GM12878 (cell line): ENCODE measurements at regions not wholly inside any gene's neighbourhood (a gene's known extent, or its start where the extent isn't known, plus 50 kb on each side); places are given as distances from the start of the nearest gene placed in this dataset.

Experiments
- ATAC-seq: fragments of 200-7000 bp; cut with Tn5 transposase; 3 replicates; pipeline ENCODE4 v1.9.1; 2020; ENCODE audit warnings: mild to moderate bottlenecking, moderate library complexity
- BruUV-seq: library from RNA; stranded (reverse); fragments of 400-500 nt; replicated peaks from 2 replicates; lab custom pipeline; 2021; lab: Mats Ljungman, UMichigan
- CTCF ChIA-PET: fragments of 300-600 bp; sonication (Branson Sonifier 250); formaldehyde crosslinking; extraction: SDS; loops from one replicate; lab custom pipeline; 2021; ENCODE audit warnings: inconsistent platforms; lab: Yijun Ruan, JAX
- POLR2A ChIA-PET: fragments of 350-600 bp; formaldehyde crosslinking; extraction: SDS; loops from one replicate; lab custom pipeline; 2021; ENCODE audit warnings: inconsistent platforms; lab: Charles Lee
- RAD21 ChIA-PET: fragments of 300-600 bp; sonication (Branson Sonifier 250); formaldehyde crosslinking; loops from one replicate; lab custom pipeline; 2023; ENCODE audit warnings: antibody characterized with exemption; ENCODE audit not compliant: unreplicated experiment; lab: Charles Lee
- SMC1A ChIA-PET: fragments of 300-600 bp; sonication (Branson Sonifier 250); formaldehyde crosslinking; loops from one replicate; lab custom pipeline; 2023; ENCODE audit not compliant: unreplicated experiment, uncharacterized antibody; lab: Charles Lee
- DNase-seq: peaks from one replicate; pipeline ENCODE4 v3.0.0-alpha.2; 2011; ENCODE audit warnings: low read depth, low spot score
- FAIRE-seq: peaks from 3 replicates; lab custom pipeline; 2011; peaks lifted over from hg19 to GRCh38; lab: Jason Lieb, UNC
- H2AFZ ChIP-seq: 2 replicates; pipeline ENCODE4 v1.6.0; 2011; ENCODE audit warnings: low read depth, low read length, control low read depth; ENCODE audit not compliant: control insufficient read depth
- H3K27ac ChIP-seq: 2 replicates; pipeline ENCODE4 v1.5.1; 2011; ENCODE audit warnings: control low read depth; ENCODE audit not compliant: control insufficient read depth, insufficient read depth
- H3K27me3 ChIP-seq, 2 experiments: replicated peaks in 1 of 2; 2 replicates each; pipeline versions ENCODE4 v1.6.0 to v1.6.1; 2011; ENCODE audit warnings: low read length in 1 of 2; ENCODE audit not compliant: control insufficient read depth in 2 of 2, insufficient read depth in 2 of 2
- H3K36me3 ChIP-seq, 2 experiments: 2 replicates each; pipeline ENCODE4 v1.5.1; 2011; ENCODE audit warnings: low read length in 1 of 2; ENCODE audit not compliant: control insufficient read depth in 2 of 2, insufficient read depth in 2 of 2
- H3K4me1 ChIP-seq: 2 replicates; pipeline ENCODE4 v1.6.1; 2011; ENCODE audit warnings: mild to moderate bottlenecking, low read length, moderate library complexity, mixed read lengths; ENCODE audit not compliant: control insufficient read depth, insufficient read depth
- H3K4me2 ChIP-seq: 2 replicates; pipeline ENCODE4 v1.6.0; 2011; ENCODE audit warnings: control low read depth; ENCODE audit not compliant: control insufficient read depth, insufficient read depth
- H3K4me3 ChIP-seq: fragments of 200-600 bp; sonication (generic); 2 replicates; pipeline ENCODE4 v1.5.1; 2016
- H3K79me2 ChIP-seq: 2 replicates; pipeline ENCODE4 v1.6.0; 2011; ENCODE audit warnings: low read length; ENCODE audit not compliant: control insufficient read depth, insufficient read depth
- H3K9ac ChIP-seq: 2 replicates; pipeline ENCODE4 v1.8.0; 2011; ENCODE audit warnings: low read length, control low read depth, mixed read lengths; ENCODE audit not compliant: control insufficient read depth, insufficient read depth
- H3K9me3 ChIP-seq: replicated peaks from 3 replicates; pipeline ENCODE4 v1.5.1; 2011; ENCODE audit warnings: mild to moderate bottlenecking, low read length; ENCODE audit not compliant: control insufficient read depth, insufficient read depth
- H4K20me1 ChIP-seq: 2 replicates; pipeline ENCODE4 v1.6.0; 2011; ENCODE audit not compliant: control insufficient read depth, insufficient read depth
- KAT2A ChIP-seq: conservative IDR thresholded peaks from 2 replicates; pipeline ENCODE4 v1.6.1; 2011; ENCODE audit warnings: low read depth, low read length; ENCODE audit not compliant: control insufficient read depth
- MLLT1 ChIP-seq: fragments of 450-650 bp; IDR thresholded peaks from 2 replicates; pipeline ENCODE4 v1.6.1; 2016; ENCODE audit warnings: mild to moderate bottlenecking
- MYB ChIP-seq: fragments of 150-350 bp; IDR thresholded peaks from 2 replicates; pipeline ENCODE4 v1.6.1; 2014; ENCODE audit warnings: mild to moderate bottlenecking, low read depth, low read length, borderline replicate concordance
- PAX8 ChIP-seq: fragments of 450-650 bp; IDR thresholded peaks from 2 replicates; pipeline ENCODE4 v1.6.1; 2017; ENCODE audit warnings: mild to moderate bottlenecking, moderate library complexity
- PRDM15 ChIP-seq: fragments of 450-650 bp; formaldehyde crosslinking; IDR thresholded peaks from 2 replicates; pipeline ENCODE4 v1.4.0; 2020; ENCODE audit warnings: mild to moderate bottlenecking, moderate library complexity
- RBBP5 ChIP-seq: fragments of 200-600 bp; sonication (generic); conservative IDR thresholded peaks from 2 replicates; pipeline ENCODE4 v1.6.1; 2016
- SMARCA5 ChIP-seq: fragments of 450-650 bp; IDR thresholded peaks from 2 replicates; pipeline ENCODE4 v1.6.1; 2017; ENCODE audit warnings: mild to moderate bottlenecking
- TCF7 ChIP-seq: IDR thresholded peaks from 2 replicates; pipeline ENCODE4 v1.6.1; 2014; ENCODE audit warnings: antibody characterized with exemption, borderline replicate concordance
- WRNIP1 ChIP-seq: IDR thresholded peaks from 2 replicates; pipeline ENCODE4 v1.6.1; 2011; ENCODE audit warnings: low read depth, low read length, improper control_type of control experiment, borderline replicate concordance
- ZBTB33 ChIP-seq: fragments of 450-650 bp; IDR thresholded peaks from 2 replicates; pipeline ENCODE4 v1.6.1; 2017; ENCODE audit warnings: mild to moderate bottlenecking
- ZBTB4 ChIP-seq: fragments of 450-650 bp; formaldehyde crosslinking; IDR thresholded peaks from 2 replicates; pipeline ENCODE4 v1.4.0; 2022; ENCODE audit warnings: mild to moderate bottlenecking, moderate library complexity
- WGBS: methylation state at CpG from one replicate; pipeline ENCODE4 v1.1.6; 2016; ENCODE audit warnings: low lambda C conversion rate; ENCODE audit not compliant: insufficient replicate concordance, insufficient coverage; ENCODE audit errors: missing lambda C conversion rate; 5-methylcytosine and 5-hydroxymethylcytosine counted together
- in situ Hi-C: fragments of 300-500 bp; cut with MboI; formaldehyde crosslinking; loops from 9 replicates; pipeline ENCODE4 v1.14.3; 2018; ENCODE audit warnings: mixed read lengths
- intact Hi-C: fragments of 100-400 bp; cut with micrococcal nuclease; formaldehyde crosslinking; loops from one replicate; pipeline ENCODE4 v1.14.2; 2022; ENCODE audit not compliant: unreplicated experiment

GRCh38 chrX:7485061-7485460 is 337.1 kb upstream of the PUDP start:
- no peaks in the 10 kb centered on the region; the same call in 2 of the 3 replicates for H3K9me3 ChIP-seq
- in situ Hi-C loops, result no loop called here

More at GRCh38 chrX:7485061-7485460, 337.1 kb upstream of the PUDP start:
- SMC1A ChIA-PET, result interaction anchor here (0.9 kb wide), 1 partner anchor 16 kb away, joined by 3 read pairs; no protein-coding TSS in a partner anchor
- Histone ChIP-seq H3K27me3 (no peaks in the 10 kb centered on the region), H3K27ac (no peak overlapping the region), H3K36me3 (no peaks in the 10 kb centered on the region), H3K9ac (no peak overlapping the region), H4K20me1 (no peaks in the 10 kb centered on the region), H3K4me2 (no peak overlapping the region), H3K4me3 (no peak overlapping the region), H2AFZ (no peak overlapping the region), H3K4me1 (no peaks in the 10 kb centered on the region), H3K79me2 (no peaks in the 10 kb centered on the region)
- DNase-seq, result no peak
- 0% methylated on average over 1 of the region's 1 CpG for whole genome bisulfite sequencing
- FAIRE-seq, result no peak
- ATAC-seq, result no peak
- RAD21 ChIA-PET, result no interaction called here
- no TSS peak for BruUV-seq
- CTCF ChIA-PET, result no interaction called here
- intact Hi-C loops, result no loop called here
- POLR2A ChIA-PET, result no interaction called here
- TF ChIP-seq MLLT1, result no peak
- TF ChIP-seq MYB, result no peak
- no peak for TF ChIP-seq WRNIP1
- no peak for TF ChIP-seq KAT2A
- TF ChIP-seq PRDM15 (CRISPR knock-in tag), result no peak
- no peak for TF ChIP-seq ZBTB33
- TF ChIP-seq PAX8, result no peak
- no peak for TF ChIP-seq SMARCA5
- no peak for TF ChIP-seq TCF7
- TF ChIP-seq ZBTB4 (CRISPR knock-in tag), result no peak
- TF ChIP-seq RBBP5, result no peak
